DMS79 (cell line): ENCODE measurements at regions not wholly inside any gene's neighbourhood (a gene's known extent, or its start where the extent isn't known, plus 50 kb on each side); places are given as distances from the start of the nearest gene placed in this dataset.

Source experiments
- DNase-seq: peaks from one replicate; lab custom pipeline; 2025; lab: John Stamatoyannopoulos, UW

- no peak for DNase-seq
Observed at GRCh38 chr2:221831051-221831450, 258.9 kb upstream of the EPHA4 start.

- no peak for DNase-seq
Observed at GRCh38 chr2:221822416-221822815, 250.3 kb upstream of the EPHA4 start.

- DNase-seq: no peak
Observed at GRCh38 chr2:221818616-221819320, 246.7 kb upstream of the EPHA4 start.

- DNase-seq: no peak
Observed at GRCh38 chr2:221817878-221818277, 245.8 kb upstream of the EPHA4 start.

GRCh38 chr2:221817052-221817451 lies 244.9 kb upstream of the EPHA4 start:
- DNase-seq: no peak

- DNase-seq: no peak
Observed at GRCh38 chr2:221816566-221816965, 244.5 kb upstream of the EPHA4 start.

GRCh38 chr2:221810650-221811049 lies 238.5 kb upstream of the EPHA4 start:
- no peak for DNase-seq

GRCh38 chr2:221810245-221810644 lies 238.1 kb upstream of the EPHA4 start:
- DNase-seq: no peak

- no peak for DNase-seq
Observed at GRCh38 chr2:221808488-221808887, 236.4 kb upstream of the EPHA4 start.

GRCh38 chr2:221807706-221808105 lies 235.6 kb upstream of the EPHA4 start:
- no peak for DNase-seq

- DNase-seq: no peak
Observed at GRCh38 chr2:221802089-221802488, 230.0 kb upstream of the EPHA4 start.

GRCh38 chr2:221792971-221793521 lies 220.9 kb upstream of the EPHA4 start:
- no peak for DNase-seq

- no peak for DNase-seq
Observed at GRCh38 chr2:221791844-221792243, 219.7 kb upstream of the EPHA4 start.

GRCh38 chr2:221787561-221787960 lies 215.5 kb upstream of the EPHA4 start:
- DNase-seq: no peak

GRCh38 chr2:221786297-221786926 lies 214.3 kb upstream of the EPHA4 start:
- DNase-seq: no peak

GRCh38 chr2:221780281-221780688 lies 208.2 kb upstream of the EPHA4 start:
- DNase-seq: no peak

- no peak for DNase-seq
Observed at GRCh38 chr2:221779614-221780067, 207.5 kb upstream of the EPHA4 start.

- no peak for DNase-seq
Observed at GRCh38 chr2:221778025-221778424, 205.9 kb upstream of the EPHA4 start.

GRCh38 chr2:221777119-221777518 lies 205.0 kb upstream of the EPHA4 start:
- DNase-seq: no peak

- no peak for DNase-seq
Observed at GRCh38 chr2:221775096-221775495, 203.0 kb upstream of the EPHA4 start.

- no peak for DNase-seq
Observed at GRCh38 chr2:221774136-221774535, 202.0 kb upstream of the EPHA4 start.

GRCh38 chr2:221771297-221771696 lies 199.2 kb upstream of the EPHA4 start:
- no peak for DNase-seq
